Right cardiac atrium (tissue), 5 donors: ENCODE measurements at regions not wholly inside any gene's neighbourhood (a gene's known extent, or its start where the extent isn't known, plus 50 kb on each side); places are given as distances from the start of the nearest gene placed in this dataset.

Source experiments
- ATAC-seq, 2 donors: fragments of 200-7000 bp; cut with Tn5 transposase; one replicate each; pipeline versions ENCODE4 v1.8.0 to v1.9.1; 2020; ENCODE audit warnings: moderate library complexity in 2 of 2, mild to moderate bottlenecking in 1 of 2
- DNase-seq, 3 donors: peaks; one replicate each; pipeline ENCODE4 v3.0.0-alpha.2; 2020
- H3K27ac ChIP-seq: one replicate; pipeline ENCODE4 v1.5.1; 2013; ENCODE audit warnings: mild to moderate bottlenecking, low read length, control low read depth, moderate library complexity
- H3K27me3 ChIP-seq: one replicate; pipeline ENCODE4 v1.6.1; 2013; ENCODE audit not compliant: control insufficient read depth, insufficient read depth
- H3K4me1 ChIP-seq: one replicate; pipeline ENCODE4 v1.6.1; 2013; ENCODE audit warnings: low read length; ENCODE audit not compliant: control insufficient read depth, insufficient read depth
- H3K4me3 ChIP-seq: one replicate; pipeline ENCODE4 v1.5.1; 2013; ENCODE audit warnings: low read length, control low read depth
- H3K9me3 ChIP-seq: one replicate; pipeline ENCODE4 v1.6.1; 2013; ENCODE audit warnings: low read length; ENCODE audit not compliant: control insufficient read depth
- WGBS: extraction: QIAGEN DNeasy Blood & Tissue Kit; methylation state at CpG from one replicate; pipeline ENCODE4 v1.1.7; 2013; 5-methylcytosine and 5-hydroxymethylcytosine counted together
- intact Hi-C, 4 donors: fragments of 100-400 bp; cut with DNase I; formaldehyde crosslinking; loops; one replicate each; pipeline versions ENCODE4 v1.11.0 to v1.14.0; 2022 to 2023
- donor health status: healthy with polysubstance abuse.
- donor health status: DM: no; HTN: yes; CAD: no.
- donor health status: DM: no; HTN: no; CAD: no.
- donor health status: DM: no; HTN: yes; CAD: no; lungs with severe emphysema.
- donor health status: DM: yes; HTN: yes; CAD: no.

GRCh38 chr18:49656073-49656692, 94.3 kb downstream of the LIPG start:
- H3K9me3 ChIP-seq, result no peaks in the 10 kb centered on the region
- no peak overlapping the region for H3K4me3 ChIP-seq
- H3K27me3 ChIP-seq, result no peaks in the 10 kb centered on the region
- no peak overlapping the region for H3K27ac ChIP-seq
- intact Hi-C loops, result no loop called here
- ATAC-seq, result no peak
- 83% methylated on average over 10 of the region's 10 CpGs for WGBS
- no peaks in the 10 kb centered on the region for H3K4me1 ChIP-seq
- no peak for DNase-seq

DNA sequence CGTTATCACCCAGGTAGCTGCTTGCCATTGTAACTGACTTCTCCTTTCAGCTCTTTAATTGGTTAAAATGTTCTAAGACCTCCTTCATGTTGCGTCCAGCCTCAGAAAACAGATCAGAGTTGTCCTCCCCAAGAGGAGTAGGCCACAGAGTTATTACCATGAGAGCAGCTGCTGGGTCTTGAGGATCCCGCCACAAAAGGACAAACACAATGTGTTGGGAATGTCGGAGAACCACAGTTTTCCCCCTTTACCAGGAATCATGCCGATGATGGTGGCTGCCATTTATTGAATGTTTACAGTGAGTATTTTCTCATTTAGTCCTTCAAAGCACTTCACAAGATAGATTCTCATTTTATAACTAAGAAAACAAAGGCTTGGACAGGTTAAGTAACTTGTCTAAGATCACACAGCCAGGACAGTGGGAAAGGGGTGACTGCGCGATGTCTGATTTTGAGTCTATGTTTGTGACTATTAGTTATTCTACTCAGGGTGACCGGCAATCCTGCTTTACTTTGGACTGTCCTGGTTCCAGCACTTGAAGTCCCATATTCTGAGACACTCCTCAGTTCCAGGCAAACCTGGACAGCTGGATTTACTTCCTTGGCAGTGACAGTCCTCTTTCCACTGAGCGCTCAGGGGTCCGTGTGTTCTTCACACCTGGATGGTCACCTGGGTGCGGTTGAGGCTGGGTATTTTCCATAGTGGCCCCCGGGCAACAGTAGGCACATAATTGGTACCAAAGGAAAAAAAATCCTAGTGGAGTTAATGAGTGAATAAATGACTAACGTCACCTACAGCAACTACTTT, 93.6 kb downstream of the LIPG start:
- Histone ChIP-seq H3K4me1 (no peaks in the 10 kb centered on the region), H3K27me3 (no peaks in the 10 kb centered on the region), H3K4me3 (no peak overlapping the region), H3K27ac (no peak overlapping the region), H3K9me3 (no peaks in the 10 kb centered on the region)
- intact Hi-C loops, result no loop called here
- WGBS, result 95% methylated on average over 13 of the region's 13 CpGs
- ATAC-seq (no peak), DNase-seq (no peak)

DNA sequence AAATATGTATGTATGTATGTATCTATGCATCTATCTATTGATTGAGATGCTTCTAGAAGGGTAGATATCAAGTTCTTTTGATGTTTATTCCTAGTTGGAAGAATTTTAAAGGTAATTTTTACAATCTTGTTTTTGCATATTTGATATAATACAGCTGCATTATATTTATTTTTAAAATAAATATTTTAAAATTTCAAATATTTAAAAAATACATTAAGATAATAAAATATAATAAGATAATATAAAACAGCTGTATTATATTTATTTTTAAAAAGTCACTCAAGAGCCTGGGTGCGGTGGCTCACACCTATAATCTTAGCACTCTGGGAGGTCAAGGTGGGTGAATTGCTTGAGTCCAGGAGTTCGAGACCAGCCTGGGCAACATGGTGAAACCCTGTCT, 92.5 kb downstream of the LIPG start:
- 97% methylated on average over 2 of the region's 2 CpGs for WGBS
- H3K4me3 ChIP-seq, result no peak overlapping the region
- intact Hi-C loops, result no loop called here
- no peaks in the 10 kb centered on the region for H3K27me3 ChIP-seq
- ATAC-seq (no peak), DNase-seq (no peak)
- H3K4me1 ChIP-seq, result no peaks in the 10 kb centered on the region
- no peak overlapping the region for H3K27ac ChIP-seq
- H3K9me3 ChIP-seq, result no peaks in the 10 kb centered on the region

DNA sequence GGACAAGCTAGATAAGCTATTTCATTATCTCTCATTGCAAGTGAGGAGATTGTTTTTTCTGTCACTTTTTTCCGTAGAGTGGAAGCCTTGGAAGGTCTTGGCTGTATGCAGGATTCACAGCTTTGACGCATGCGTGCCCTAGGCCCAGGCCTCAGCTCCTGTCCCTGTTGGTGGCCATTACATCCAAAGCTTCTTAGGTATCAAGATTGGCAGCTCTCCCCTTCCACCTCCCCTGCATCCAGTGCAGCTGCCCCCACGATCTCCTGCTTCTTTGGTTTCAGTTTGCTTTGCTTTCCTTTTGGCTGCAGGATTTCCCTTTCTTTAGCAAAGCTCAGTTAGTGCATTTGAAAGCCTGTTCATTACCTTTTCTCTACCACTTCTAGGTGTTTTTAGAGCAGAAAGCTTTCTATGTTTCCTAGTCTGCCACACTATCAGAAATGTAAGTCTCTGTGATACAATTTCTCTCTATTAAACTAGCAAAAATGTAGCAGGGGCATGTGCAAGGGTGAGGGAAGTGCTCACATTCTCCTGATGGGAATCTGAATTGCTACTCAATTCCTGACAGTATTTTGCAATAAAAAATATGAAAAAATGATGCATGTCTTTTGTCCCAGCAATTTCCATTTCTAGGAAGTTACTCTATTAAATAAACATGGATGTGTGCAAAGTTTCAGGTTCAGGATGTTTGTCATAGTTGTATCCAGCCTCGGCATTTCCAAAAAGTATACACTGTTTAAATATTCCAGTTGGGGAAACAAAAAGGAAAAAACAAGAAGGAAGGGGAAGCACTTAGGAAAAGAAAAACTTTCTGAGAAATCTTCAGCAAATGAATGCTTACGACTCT, 91.2 kb downstream of the LIPG start:
- intact Hi-C loops, result no loop called here
- WGBS, result 52% methylated on average over 6 of the region's 6 CpGs
- H3K27me3 ChIP-seq, result no peaks in the 10 kb centered on the region
- DNase-seq (no peak), ATAC-seq (peak; percentile 27 to 37)
- H3K4me3 ChIP-seq, result no peak overlapping the region
- H3K27ac ChIP-seq, result no peak overlapping the region
- no peaks in the 10 kb centered on the region for H3K9me3 ChIP-seq
- no peaks in the 10 kb centered on the region for H3K4me1 ChIP-seq

DNA sequence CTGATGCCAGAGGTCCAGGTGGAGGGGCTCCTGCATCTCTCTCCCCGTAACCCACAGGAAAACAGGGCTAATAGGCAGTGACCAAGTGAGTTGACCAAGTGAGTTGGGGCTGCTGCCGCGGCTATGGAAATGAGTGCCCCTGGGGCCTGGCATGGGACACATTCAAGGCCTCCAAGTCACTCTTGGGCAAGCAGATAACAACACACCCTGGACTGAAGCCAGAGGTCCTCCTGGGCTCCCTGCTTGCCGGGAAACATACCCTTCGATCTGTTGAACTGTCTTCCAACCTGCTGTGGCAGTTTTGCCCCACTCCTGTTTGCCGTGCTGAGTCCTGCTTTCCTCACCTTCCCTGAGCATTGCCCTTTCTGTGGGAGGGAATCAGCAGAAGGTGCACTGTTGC, 89.2 kb downstream of the LIPG start:
- Histone ChIP-seq H3K27me3 (no peaks in the 10 kb centered on the region), H3K27ac (no peak overlapping the region), H3K4me3 (no peak overlapping the region), H3K9me3 (no peaks in the 10 kb centered on the region), H3K4me1 (peaks cover 2% of the 10 kb centered on the region)
- intact Hi-C loops, result no loop called here
- DNase-seq (no peak), ATAC-seq (no peak)
- 81% methylated on average over 6 of the region's 6 CpGs for WGBS

DNA sequence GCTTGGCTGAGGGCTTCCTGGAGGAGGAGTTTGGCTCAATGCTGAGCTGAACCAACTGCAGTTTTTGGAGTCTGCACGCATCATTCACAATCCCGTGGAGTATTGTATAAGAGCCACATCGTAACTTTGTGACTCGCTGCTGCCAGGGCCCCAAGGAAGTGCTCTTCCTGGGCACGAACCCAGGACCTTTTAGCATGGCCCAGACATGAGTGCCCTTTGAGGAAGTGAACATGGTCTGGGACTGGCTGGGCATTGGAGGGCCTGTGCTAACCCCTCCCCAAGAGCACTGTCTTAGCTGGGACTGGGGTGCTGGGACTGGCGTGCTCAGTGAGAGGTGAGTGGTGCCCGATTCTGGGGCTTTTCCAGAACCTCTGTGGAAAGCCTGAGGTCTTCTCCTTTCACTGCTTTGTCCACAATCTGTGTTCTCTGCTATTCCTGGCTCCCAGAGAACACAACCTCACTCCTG, 88.6 kb downstream of the LIPG start:
- no peak for ATAC-seq
- H3K9me3 ChIP-seq, result no peaks in the 10 kb centered on the region
- peaks cover 2% of the 10 kb centered on the region for H3K4me1 ChIP-seq
- H3K27me3 ChIP-seq, result no peaks in the 10 kb centered on the region
- no peak for DNase-seq
- H3K27ac ChIP-seq, result no peak overlapping the region
- H3K4me3 ChIP-seq, result no peak overlapping the region
- intact Hi-C loops, result no loop called here
- 83% methylated on average over 7 of the region's 7 CpGs for WGBS

DNA sequence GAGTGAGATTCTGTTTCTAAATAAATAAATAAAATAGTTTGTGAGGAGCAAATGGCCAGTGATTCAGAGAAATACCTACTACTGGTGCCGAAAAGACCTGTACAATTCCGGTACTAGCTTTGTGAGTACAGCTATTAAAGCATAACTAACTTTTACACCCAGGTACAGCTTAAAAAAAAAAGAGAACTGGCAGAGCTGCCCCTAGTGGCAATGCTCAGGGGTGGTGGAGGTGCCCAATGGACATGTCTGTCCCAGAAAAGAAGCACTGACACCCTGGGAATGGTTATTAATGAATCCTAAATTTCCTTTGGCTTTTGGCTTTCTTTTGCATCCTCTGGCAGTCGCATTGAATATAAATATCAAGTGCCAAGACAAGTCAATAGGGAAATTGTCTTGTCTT, 87.0 kb downstream of the LIPG start:
- no peak overlapping the region for H3K27ac ChIP-seq
- no peak overlapping the region for H3K4me3 ChIP-seq
- H3K9me3 ChIP-seq, result no peaks in the 10 kb centered on the region
- no peak for ATAC-seq
- peaks cover 2% of the 10 kb centered on the region for H3K4me1 ChIP-seq
- no peaks in the 10 kb centered on the region for H3K27me3 ChIP-seq
- no peak for DNase-seq
- intact Hi-C loops, result no loop called here
- WGBS, result 90% methylated on average over 3 of the region's 3 CpGs
